ENCODE measurements at regions not wholly inside any gene's neighbourhood (a gene's known extent, or its start where the extent isn't known, plus 50 kb on each side); places are given as distances from the start of the nearest gene placed in this dataset.

DNA sequence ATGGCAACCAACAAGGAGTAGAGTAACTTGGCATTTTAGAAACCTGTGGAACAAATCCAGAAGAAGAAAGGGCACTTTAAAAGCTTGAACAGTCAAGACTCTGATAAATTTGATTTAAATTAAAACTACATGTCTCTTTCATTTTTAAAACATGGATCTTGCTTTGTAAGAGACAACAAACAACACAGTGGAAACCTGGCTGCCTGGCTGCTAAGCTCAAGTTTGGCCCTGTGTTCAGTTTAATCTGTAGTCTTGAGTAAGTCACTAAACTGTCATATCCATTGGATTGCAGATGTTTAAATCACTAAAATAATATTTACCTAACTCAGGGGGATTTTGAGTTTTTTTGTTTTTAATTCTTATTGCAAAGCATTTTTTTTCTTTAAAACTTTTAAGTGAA is 374.9 kb upstream of the SEMA3D start:
- ATAC-seq (no peak), DNase-seq (no peak)
- TF ChIP-seq, protein P1, sequence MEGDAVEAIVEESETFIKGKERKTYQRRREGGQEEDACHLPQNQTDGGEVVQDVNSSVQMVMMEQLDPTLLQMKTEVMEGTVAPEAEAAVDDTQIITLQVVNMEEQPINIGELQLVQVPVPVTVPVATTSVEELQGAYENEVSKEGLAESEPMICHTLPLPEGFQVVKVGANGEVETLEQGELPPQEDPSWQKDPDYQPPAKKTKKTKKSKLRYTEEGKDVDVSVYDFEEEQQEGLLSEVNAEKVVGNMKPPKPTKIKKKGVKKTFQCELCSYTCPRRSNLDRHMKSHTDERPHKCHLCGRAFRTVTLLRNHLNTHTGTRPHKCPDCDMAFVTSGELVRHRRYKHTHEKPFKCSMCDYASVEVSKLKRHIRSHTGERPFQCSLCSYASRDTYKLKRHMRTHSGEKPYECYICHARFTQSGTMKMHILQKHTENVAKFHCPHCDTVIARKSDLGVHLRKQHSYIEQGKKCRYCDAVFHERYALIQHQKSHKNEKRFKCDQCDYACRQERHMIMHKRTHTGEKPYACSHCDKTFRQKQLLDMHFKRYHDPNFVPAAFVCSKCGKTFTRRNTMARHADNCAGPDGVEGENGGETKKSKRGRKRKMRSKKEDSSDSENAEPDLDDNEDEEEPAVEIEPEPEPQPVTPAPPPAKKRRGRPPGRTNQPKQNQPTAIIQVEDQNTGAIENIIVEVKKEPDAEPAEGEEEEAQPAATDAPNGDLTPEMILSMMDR (IDR thresholded peaks at IDR 0.05), result no peak
- intact Hi-C loops (cut with DNase I), result no loop called here
- Histone ChIP-seq H3K4me3 (no peak overlapping the region), H3K27me3 (no peaks in the 10 kb centered on the region), H3K36me3 (no peaks in the 10 kb centered on the region), H3K9me3 (no peaks in the 10 kb centered on the region), H3K4me1 (no peaks in the 10 kb centered on the region), H3K27ac (no peak overlapping the region)

DNA sequence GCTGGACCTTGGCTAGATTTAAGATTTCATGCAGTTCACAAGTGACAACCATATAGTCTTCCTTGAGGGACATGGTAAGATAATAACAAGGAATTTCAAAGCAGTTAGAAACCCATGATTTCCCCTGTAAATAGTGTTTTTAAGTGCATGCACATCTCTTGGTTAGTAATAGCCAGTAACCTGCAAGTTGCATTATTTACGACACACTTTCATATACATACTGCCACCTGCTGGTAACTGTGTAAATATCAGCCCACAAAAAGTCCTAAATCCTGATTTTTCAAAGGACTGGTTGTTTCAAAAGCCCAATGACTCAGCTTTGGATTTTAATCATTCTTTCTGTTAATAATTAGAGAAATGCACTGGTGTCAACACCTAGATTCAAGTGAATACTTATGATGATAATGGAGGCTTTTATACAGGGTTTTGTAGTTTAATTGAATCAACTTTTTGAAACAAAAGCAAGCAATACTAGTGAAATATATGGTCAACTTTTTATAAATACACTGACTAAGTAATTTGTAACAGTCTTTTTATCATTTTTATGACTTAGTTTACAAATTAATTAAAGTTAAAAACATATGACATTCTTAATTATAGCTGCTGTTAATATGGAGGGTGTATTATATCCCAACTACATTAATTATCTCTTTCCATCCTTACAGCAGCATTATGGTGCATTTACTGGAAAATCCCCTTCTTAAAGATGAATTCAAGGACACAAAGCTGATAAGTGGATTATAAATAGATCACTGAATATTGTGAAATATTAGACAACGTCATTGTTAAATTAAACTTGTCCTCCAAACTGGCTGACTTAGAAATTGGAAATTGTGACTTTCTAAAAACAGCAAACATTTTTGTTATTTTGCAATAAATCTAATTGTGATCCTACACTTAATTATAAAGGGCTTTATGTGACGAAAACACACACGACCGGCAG is 367.7 kb upstream of the SEMA3D start:
- peaks cover 0 to 5% (median 0%) of the 10 kb centered on the region in 9 donors for H3K4me1 ChIP-seq
- H3K27me3 ChIP-seq, result no peaks in the 10 kb centered on the region
- TF ChIP-seq, protein P1 (IDR thresholded peaks at IDR 0.05), result peak; percentile 25 to 78 (median 66)
- peak in 1 of 2 donors; percentile 5 for DNase-seq
- ATAC-seq, result peak in 1 of 8 donors; percentile 34
- intact Hi-C loops (cut with DNase I), result loop anchor here (5.0 to 10.0 kb wide), 4 partner anchors 512 to 1620 kb away; no protein-coding TSS in a partner anchor
- H3K27ac ChIP-seq, result no peak overlapping the region
- H3K36me3 ChIP-seq, result no peaks in the 10 kb centered on the region
- WGBS, 2 donors, result 65 to 71% methylated on average over 5 of the region's 5 CpGs
- no peaks in the 10 kb centered on the region for H3K9me3 ChIP-seq
- H3K4me3 ChIP-seq, result no peak overlapping the region

GRCh38 chr7:85535974-85536729 is 349.3 kb upstream of the SEMA3D start:
- Histone ChIP-seq H3K27ac (no peak overlapping the region), H3K4me3 (no peak overlapping the region), H3K9me3 (peaks cover 0 to 5% (median 0%) of the 10 kb centered on the region in 11 donors), H3K36me3 (no peaks in the 10 kb centered on the region), H3K27me3 (no peaks in the 10 kb centered on the region), H3K4me1 (no peaks in the 10 kb centered on the region)
- TF ChIP-seq, protein P1 (IDR thresholded peaks at IDR 0.05), result no peak
- DNase-seq, result no peak
- WGBS, 2 donors, result 79 to 83% methylated on average over 3 of the region's 3 CpGs
- intact Hi-C loops (cut with DNase I), result no loop called here
- no peak for ATAC-seq

DNA sequence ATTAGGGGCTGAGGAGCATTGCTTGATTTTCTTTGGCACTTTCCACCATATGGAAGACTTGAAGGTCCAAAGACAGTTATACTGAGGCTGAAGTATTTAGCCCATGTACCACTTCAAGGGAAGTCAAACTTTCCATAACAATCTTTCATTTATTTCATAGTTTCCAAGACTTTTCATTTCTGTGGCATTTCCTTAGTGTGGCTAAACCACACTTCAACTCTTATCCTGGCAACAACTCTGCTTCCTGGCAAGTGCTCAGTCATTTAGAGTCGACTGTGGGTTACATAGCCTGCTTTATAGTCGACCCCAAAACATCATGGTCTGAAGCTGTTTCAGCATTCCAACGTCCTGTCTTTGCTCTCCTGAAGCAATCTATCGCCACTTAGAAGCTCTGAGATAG is 343.0 kb upstream of the SEMA3D start:
- intact Hi-C loops (cut with DNase I), result no loop called here
- Histone ChIP-seq H3K9me3 (no peaks in the 10 kb centered on the region), H3K36me3 (no peaks in the 10 kb centered on the region), H3K4me1 (no peaks in the 10 kb centered on the region), H3K4me3 (no peak overlapping the region), H3K27me3 (no peaks in the 10 kb centered on the region), H3K27ac (no peak overlapping the region)
- 40 to 49% methylated on average over 4 of the region's 4 CpGs for WGBS, 2 donors
- ATAC-seq (no peak), DNase-seq (no peak)
- TF ChIP-seq, protein P1 (IDR thresholded peaks at IDR 0.05), result no peak
